GM19324 (cell line): ENCODE measurements at regions not wholly inside any gene's neighbourhood (a gene's known extent, or its start where the extent isn't known, plus 50 kb on each side); places are given as distances from the start of the nearest gene placed in this dataset.
"Not testable (repeated sequence)": the region's sequence is repeated elsewhere in the genome, so short reads cannot be mapped to it uniquely, and the experiment has no call there.

ENCODE experiments used
- ATAC-seq: cut with Tn5 transposase; IDR thresholded peaks from one replicate; pipeline ENCODE4 v1.9.1; 2021; ENCODE audit warnings: mild to moderate bottlenecking, moderate library complexity; ENCODE audit not compliant: unreplicated experiment, low FRiP score

DNA sequence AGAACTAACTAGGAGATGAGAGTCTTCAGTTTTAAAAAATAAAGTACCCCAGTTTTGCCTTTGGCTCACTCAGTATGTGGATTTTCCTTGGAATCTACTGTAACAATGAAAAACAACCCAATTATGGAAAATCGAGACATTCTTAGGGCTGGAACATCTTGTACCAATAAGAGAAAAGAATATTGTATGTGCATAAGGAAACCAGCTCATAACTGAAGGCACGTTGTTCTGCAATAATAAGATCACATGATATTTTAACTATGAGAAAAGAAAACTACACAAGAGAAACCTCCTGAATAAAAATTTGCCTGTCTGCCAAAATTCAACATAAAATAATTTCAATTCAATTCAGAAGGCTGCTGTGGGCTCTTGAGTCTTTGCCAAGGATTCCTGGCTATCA, 261.8 kb upstream of the EDNRA start:
- no peak for ATAC-seq

DNA sequence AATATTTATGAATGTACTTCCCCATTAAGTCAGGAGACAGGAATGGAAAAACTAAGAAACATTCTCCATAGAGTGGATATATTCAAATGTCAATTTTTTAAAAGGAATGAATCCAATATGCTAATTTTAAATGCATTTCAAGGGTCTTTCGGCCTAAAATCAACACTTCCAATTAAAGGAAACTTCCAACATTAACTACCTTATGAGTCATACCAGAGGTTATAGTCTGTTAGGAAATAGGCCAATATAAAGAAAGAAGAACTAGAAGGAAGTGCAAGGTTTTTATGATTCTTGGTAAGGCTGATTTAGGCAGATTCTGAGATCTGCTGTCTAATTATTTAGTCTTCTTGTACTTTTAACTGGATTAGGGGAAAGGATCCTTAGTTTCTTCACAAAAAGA, 260.1 kb upstream of the EDNRA start:
- no peak for ATAC-seq

GRCh38 chr4:147222906-147223305, 258.0 kb upstream of the EDNRA start:
- no peak for ATAC-seq

GRCh38 chr4:147223576-147223975, 257.3 kb upstream of the EDNRA start:
- no peak for ATAC-seq

GRCh38 chr4:147236806-147237205, 244.1 kb upstream of the EDNRA start:
- ATAC-seq = no peak

DNA sequence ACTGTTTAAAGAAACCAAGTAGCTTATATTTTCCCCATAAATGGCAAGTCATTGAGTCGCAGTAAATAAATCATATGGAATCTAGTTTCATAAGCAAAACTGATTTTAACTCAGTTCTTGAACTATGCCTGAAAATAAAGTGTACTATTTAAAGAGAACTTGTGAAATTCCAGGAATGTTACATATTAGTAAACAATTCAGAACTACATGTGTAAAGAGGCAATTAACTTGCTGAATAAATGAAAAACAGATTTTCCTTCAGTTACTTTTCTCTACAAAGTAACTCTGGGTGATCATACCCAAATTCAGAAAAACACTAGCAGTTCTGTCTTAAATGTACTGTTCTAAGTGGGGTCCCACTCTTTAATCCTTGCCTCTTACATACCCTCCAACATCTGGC, 236.1 kb upstream of the EDNRA start:
- no peak for ATAC-seq

DNA sequence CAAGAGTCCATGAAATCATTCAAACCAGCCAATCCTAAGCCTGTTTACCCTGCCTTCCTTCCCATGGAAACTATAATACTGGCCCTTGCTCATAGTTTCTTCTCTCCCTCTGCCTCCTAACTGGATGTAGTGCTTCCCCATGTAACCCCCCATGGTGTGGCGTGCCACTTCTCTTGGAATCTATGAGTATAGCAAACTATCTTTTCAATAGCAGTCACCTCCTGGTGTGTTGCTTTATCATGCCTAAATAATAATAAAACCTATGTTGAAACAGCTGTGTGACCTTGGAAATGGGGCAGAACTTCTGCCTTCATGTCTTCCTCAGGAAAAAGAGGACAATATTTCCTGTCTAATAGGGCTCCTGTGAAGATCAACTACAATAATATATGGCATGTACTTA, 234.8 kb upstream of the EDNRA start:
- ATAC-seq = no peak

GRCh38 chr4:147246528-147246927, 234.4 kb upstream of the EDNRA start:
- not testable (repeated sequence) for ATAC-seq

DNA sequence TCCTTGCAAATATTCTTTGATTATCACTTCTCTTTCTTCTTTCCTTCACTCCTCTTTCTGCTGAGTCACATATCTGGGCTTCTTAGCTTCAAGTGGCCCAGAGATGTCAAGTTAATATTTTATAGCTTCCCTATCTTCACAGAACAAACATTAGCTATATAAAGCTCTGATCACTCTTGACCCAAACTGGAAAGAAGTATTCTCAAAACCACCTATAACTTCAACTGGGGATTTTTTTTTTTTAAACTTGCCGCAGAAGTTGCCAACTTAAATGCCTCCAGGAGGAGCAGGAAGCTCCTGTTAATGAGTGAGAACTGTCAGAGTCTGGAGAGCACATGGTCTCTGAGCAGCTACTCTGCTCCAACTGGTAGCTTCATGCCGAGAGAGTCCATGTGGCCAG, 233.3 kb upstream of the EDNRA start:
- no peak for ATAC-seq

DNA sequence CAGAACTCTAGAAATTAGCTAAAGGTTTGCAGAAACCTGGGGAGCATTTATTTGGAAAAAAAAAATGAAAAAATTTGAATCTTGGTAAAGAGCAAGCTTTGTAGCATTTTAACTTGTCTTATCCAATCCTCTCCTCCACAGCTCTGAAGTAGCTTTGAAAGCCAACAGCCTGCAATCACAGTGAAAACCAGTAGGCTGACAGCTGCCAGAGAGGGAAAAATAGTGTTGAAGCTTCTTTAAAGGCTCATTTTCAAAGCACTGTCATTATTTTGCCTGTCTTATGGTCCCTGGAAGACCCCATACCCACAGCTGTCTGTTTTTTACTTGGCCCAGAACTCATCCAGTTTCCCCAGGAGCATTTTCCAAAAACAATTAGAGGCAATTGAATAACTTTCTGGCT, 230.8 kb upstream of the EDNRA start:
- ATAC-seq = no peak

DNA sequence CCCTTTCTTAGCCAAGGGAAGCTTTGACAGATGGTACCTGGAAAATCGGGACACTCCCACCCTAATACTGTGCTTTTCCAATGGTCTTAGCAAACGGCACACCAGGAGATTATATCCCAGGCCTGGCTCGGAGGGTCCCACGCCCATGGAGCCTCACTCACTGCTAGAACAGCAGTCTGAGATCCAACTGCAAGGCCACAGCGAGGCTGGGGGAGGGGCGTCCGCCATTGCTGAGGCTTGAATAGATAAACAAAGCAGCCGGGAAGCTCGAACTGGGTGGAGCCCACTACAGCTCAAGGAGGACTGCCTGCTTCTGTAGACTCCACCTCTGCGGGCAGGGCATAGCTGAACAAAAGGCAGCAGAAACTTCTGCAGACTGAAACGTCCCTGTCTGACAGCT, 225.6 kb upstream of the EDNRA start:
- ATAC-seq = not testable (repeated sequence)

GRCh38 chr4:147259271-147259670, 221.6 kb upstream of the EDNRA start:
- not testable (repeated sequence) for ATAC-seq

DNA sequence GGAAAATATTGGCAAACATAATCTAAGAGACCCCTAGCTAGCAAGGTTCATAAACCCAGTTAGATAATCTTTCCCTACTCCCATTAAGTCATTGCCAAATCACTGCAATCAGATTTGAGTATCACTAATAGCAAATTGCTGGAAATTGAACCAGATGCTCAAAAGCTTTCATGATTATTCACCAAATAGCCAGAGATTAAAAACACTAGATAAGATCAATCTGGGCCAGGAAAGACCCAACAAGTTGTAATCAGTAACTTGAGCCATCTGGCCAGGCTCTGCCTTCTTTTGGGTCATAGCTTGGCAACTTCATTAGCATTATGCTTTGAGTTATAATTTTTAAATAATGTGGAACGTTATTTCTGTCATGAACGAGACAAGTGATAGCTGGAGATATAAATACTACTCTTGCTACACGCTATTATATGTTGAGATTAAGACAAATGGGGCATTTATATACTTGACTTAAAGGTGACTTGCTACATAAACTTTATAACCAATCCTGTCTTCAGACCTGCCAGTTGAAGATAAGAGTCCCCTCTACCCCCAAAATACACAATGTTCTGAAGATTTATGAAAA, 196.6 kb upstream of the EDNRA start:
- no peak for ATAC-seq

- ATAC-seq = no peak
These were observed 196.0 kb upstream of the EDNRA start for GRCh38 chr4:147284935-147285334.

DNA sequence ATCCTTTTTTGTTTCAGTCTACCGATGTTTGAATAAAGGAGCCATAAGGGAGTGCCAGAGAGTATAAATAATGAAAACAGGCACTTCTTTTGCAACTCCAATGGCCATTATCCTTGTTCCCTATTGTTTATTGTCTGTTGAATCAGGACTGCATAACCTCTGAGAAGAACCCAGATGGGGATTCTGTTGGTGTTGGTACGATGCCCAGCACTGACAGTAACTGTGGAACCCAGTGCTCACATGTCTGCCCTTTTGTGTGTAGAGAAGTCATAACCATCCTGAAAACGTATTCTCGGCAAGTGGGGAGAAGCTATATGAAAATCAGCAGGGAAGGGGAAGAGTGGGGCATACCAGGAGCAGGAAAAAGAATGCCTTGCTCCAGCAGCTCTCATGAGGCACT, 195.1 kb upstream of the EDNRA start:
- ATAC-seq = no peak

DNA sequence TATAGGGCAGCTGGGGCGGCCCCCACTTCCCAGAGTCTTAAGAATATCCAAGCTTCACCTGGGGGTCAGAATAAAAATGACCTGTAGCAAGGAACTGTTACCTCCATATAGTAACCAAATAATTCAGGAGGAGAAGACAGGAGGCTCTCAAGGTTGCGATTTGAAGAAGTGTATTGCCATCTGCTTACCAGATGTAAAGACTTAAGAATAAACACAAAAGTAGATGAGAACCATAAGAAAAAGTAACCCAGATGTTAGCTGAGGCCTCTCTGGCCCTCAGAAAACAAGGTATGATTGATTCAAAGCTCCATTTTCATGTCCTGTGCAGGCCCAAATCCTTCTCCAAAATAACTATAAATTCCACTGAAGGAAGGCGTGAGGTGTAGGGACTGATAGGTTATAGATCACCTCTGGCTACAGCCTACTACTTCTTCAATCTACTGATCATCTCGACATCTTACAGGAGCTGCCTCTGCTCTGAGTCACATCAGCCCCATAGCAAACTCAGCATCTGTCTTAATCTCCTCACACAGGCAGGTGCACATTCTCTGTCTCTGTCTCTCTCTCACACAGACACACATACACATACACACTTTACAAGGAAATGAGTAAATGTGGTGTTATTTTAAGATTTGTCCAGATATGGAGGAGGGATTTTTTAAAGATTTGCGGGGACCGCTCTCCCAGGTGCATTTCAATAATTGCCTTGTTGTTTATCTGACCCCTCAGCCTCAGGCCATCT, 193.9 kb upstream of the EDNRA start:
- ATAC-seq = no peak

- ATAC-seq = no peak
These were observed 193.4 kb upstream of the EDNRA start for GRCh38 chr4:147287588-147287890.

DNA sequence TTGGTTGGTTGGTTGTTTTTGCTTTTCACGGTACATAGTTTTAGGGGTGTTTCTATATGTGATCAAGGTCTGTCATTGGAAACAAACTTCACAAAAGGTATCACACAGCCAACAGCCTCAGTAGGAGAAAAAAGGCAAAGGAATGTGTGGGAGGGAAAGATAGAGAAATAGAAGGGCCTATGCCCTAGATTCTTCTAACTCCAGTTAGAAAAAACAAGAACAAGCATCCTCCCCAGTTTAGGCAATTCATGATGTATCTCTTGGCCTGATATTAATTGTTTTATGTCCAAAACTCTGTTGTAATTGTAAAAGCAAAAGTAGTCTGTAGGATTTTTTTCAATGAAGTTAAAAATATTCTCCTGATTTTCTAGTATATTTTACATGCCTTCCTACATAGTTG, 192.4 kb upstream of the EDNRA start:
- no peak for ATAC-seq

GRCh38 chr4:147289181-147289580, 191.7 kb upstream of the EDNRA start:
- no peak for ATAC-seq

DNA sequence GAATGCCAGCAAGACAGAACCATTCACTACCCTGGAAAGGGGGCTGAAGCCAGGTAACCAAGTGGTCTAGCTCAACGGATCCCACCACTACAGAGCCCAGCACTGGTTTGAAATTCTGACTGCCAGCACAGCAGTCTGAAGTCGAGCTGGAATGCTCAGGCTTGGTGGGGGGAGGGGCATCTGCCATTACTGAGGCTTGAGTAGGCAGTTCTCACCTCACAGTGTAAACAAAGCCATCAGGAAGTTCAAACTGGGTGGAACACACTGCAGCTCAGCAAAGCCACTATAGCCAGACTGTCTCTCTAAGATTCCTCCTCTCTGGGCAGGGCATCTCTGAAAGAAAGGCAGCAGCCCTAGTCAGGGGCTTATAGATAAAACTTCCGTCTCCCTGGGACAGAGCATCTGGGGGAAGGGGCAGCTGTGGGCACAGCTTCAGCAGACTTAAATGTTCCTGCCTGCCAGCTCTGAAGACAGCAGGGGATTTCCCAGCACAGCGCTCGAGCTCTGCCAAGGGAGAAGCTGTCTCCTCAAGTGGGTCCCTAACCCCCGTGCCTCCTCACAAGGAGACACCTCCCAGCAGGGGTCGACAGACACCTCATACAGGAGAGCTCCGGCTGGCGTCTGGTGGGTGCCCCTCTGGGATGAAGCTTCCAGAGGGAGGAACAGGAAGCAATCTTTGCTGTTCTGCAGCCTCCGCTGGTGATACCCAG, 188.1 kb upstream of the EDNRA start:
- not testable (repeated sequence) for ATAC-seq

GRCh38 chr4:147293314-147293677, 187.6 kb upstream of the EDNRA start:
- not testable (repeated sequence) for ATAC-seq

DNA sequence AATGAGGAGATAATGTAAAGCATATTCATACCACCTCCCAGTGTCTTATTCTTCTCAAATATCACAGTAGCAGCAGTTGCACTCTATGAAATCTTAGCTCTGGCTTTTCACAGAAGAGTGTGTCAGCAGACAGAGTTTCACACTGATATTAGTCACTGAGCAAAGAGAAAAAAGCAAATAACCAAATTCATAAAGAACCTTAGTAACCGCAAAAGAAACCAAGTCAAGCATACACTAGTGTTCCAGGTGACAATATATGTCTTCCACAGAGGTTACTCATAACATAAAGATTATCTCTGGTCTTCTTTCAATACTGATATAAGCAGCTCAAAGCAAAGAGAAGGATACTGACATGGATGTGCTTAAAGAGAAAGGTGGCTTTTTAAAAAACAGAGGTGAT, 181.7 kb upstream of the EDNRA start:
- no peak for ATAC-seq
